Ascending aorta (tissue), 2 donors: ENCODE measurements at regions not wholly inside any gene's neighbourhood (a gene's known extent, or its start where the extent isn't known, plus 50 kb on each side); places are given as distances from the start of the nearest gene placed in this dataset.

ENCODE experiments used
- DNase-seq, 2 donors: peaks; one replicate each; pipeline ENCODE4 v3.0.0-alpha.2; 2019; ENCODE audit warnings: low spot score in 2 of 2
- H3K27ac ChIP-seq, 2 donors: fragments of 200-600 bp; sonication (generic); one replicate each; pipeline ENCODE4 v1.5.1; 2016 to 2017; ENCODE audit warnings: mild to moderate bottlenecking in 1 of 2
- H3K27me3 ChIP-seq: fragments of 200-600 bp; sonication (generic); one replicate; pipeline ENCODE4 v1.5.1; 2017
- H3K36me3 ChIP-seq, 2 donors: fragments of 200-600 bp; sonication (generic); one replicate each; pipeline ENCODE4 v1.5.1; 2016
- H3K4me1 ChIP-seq, 2 donors: fragments of 200-600 bp; sonication (generic); one replicate each; pipeline ENCODE4 v1.5.1; 2016 to 2017; ENCODE audit warnings: mild to moderate bottlenecking in 1 of 2
- H3K4me3 ChIP-seq, 2 donors: fragments of 200-600 bp; sonication (generic); one replicate each; pipeline ENCODE4 v1.5.1; 2016 to 2017; ENCODE audit warnings: mild to moderate bottlenecking in 1 of 2
- H3K9me3 ChIP-seq, 2 donors: fragments of 200-600 bp; sonication (generic); one replicate each; pipeline ENCODE4 v1.5.1; 2016
- CTCF ChIP-seq, 3 experiments: fragments of 200-600 bp in 2 of 3; fragments of 450-650 bp in 1 of 3; sonication (generic) in 2 of 3; IDR thresholded peaks; one replicate each; pipeline ENCODE4 v1.5.1; 2016 to 2019; ENCODE audit warnings: antibody characterized with exemption in 3 of 3, mild to moderate bottlenecking in 1 of 3, moderate library complexity in 1 of 3
- intact Hi-C: fragments of 100-400 bp; cut with DNase I; formaldehyde crosslinking; loops from one replicate; pipeline ENCODE4 v1.15.1; 2023

- no peak for DNase-seq
- Histone ChIP-seq H3K36me3 (no peaks in the 10 kb centered on the region), H3K4me3 (no peak overlapping the region), H3K4me1 (no peaks in the 10 kb centered on the region), H3K27ac (no peak overlapping the region), H3K27me3 (no peaks in the 10 kb centered on the region), H3K9me3 (no peaks in the 10 kb centered on the region)
- no peak for TF ChIP-seq CTCF (IDR thresholded peaks at IDR 0.05)
- intact Hi-C loops, result no loop called here
Observed at GRCh38 chr3:117096549-117096948, 387.0 kb downstream of the TUSC7 start.

- no peak for DNase-seq
- intact Hi-C loops, result no loop called here
- TF ChIP-seq CTCF (IDR thresholded peaks at IDR 0.05), result no peak
Observed at GRCh38 chr3:117097351-117097750, 387.8 kb downstream of the TUSC7 start.

GRCh38 chr3:117101697-117102096, 392.1 kb downstream of the TUSC7 start:
- intact Hi-C loops, result no loop called here
- no peak overlapping the region for H3K27ac ChIP-seq
- no peaks in the 10 kb centered on the region for H3K36me3 ChIP-seq
- H3K9me3 ChIP-seq, result no peaks in the 10 kb centered on the region
- H3K4me3 ChIP-seq, result no peak overlapping the region
- TF ChIP-seq CTCF (IDR thresholded peaks at IDR 0.05), result no peak
- DNase-seq, result no peak
- no peaks in the 10 kb centered on the region for H3K4me1 ChIP-seq
- H3K27me3 ChIP-seq, result no peaks in the 10 kb centered on the region

More at GRCh38 chr3:117097351-117097750, 387.8 kb downstream of the TUSC7 start:
- H3K36me3 ChIP-seq, result no peaks in the 10 kb centered on the region
- H3K4me3 ChIP-seq, result no peak overlapping the region
- H3K4me1 ChIP-seq, result no peaks in the 10 kb centered on the region
- no peaks in the 10 kb centered on the region for H3K27me3 ChIP-seq
- no peaks in the 10 kb centered on the region for H3K9me3 ChIP-seq
- H3K27ac ChIP-seq, result no peak overlapping the region

GRCh38 chr3:117102426-117102825, 392.8 kb downstream of the TUSC7 start:
- Histone ChIP-seq H3K27me3 (no peaks in the 10 kb centered on the region), H3K4me1 (no peaks in the 10 kb centered on the region), H3K27ac (no peak overlapping the region), H3K9me3 (no peaks in the 10 kb centered on the region), H3K4me3 (no peak overlapping the region), H3K36me3 (no peaks in the 10 kb centered on the region)
- intact Hi-C loops, result no loop called here
- no peak for DNase-seq
- TF ChIP-seq CTCF (IDR thresholded peaks at IDR 0.05), result no peak

- H3K9me3 ChIP-seq, result no peaks in the 10 kb centered on the region
- H3K27me3 ChIP-seq, result no peaks in the 10 kb centered on the region
- TF ChIP-seq CTCF (IDR thresholded peaks at IDR 0.05), result no peak
- H3K27ac ChIP-seq, result no peak overlapping the region
- DNase-seq, result no peak
- intact Hi-C loops, result no loop called here
- no peak overlapping the region for H3K4me3 ChIP-seq
- H3K36me3 ChIP-seq, result no peaks in the 10 kb centered on the region
- H3K4me1 ChIP-seq, result no peaks in the 10 kb centered on the region
Observed at GRCh38 chr3:117103675-117104074, 394.1 kb downstream of the TUSC7 start.

- Histone ChIP-seq H3K36me3 (no peaks in the 10 kb centered on the region), H3K4me3 (no peak overlapping the region), H3K9me3 (no peaks in the 10 kb centered on the region), H3K27me3 (no peaks in the 10 kb centered on the region), H3K4me1 (no peaks in the 10 kb centered on the region), H3K27ac (no peak overlapping the region)
- no peak for TF ChIP-seq CTCF (IDR thresholded peaks at IDR 0.05)
- intact Hi-C loops, result no loop called here
- no peak for DNase-seq
Observed at GRCh38 chr3:117104381-117104780, 394.8 kb downstream of the TUSC7 start.
